GM12872 (cell line): ENCODE measurements at regions not wholly inside any gene's neighbourhood (a gene's known extent, or its start where the extent isn't known, plus 50 kb on each side); places are given as distances from the start of the nearest gene placed in this dataset.

Experiments
- TF ChIP-seq, protein P1 (sequence below): IDR thresholded peaks from 3 replicates; pipeline ENCODE4 v1.5.1; 2011; ENCODE audit warnings: low read depth, mild to moderate bottlenecking, low read length, moderate library complexity; ENCODE audit not compliant: insufficient read depth

DNA sequence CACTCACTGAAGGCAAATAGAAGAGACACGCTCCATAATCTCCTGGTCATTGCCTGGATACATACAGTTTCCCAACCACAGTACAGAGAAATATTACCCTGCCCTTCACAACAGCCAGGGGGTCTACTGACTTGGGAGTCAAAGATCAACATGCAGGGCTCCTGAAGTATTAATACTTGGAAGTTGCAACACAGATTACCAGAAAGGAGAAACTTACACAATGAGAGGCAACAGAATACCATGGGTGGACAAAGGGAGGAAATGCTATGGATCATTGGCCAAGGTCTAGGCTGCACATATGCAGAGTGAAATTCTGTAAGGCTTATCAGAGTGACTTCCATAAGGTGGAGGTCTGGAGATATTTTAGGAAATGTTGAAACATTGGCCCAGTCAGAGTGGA lies 267.9 kb upstream of the FAT3 start:
- TF ChIP-seq, protein P1, sequence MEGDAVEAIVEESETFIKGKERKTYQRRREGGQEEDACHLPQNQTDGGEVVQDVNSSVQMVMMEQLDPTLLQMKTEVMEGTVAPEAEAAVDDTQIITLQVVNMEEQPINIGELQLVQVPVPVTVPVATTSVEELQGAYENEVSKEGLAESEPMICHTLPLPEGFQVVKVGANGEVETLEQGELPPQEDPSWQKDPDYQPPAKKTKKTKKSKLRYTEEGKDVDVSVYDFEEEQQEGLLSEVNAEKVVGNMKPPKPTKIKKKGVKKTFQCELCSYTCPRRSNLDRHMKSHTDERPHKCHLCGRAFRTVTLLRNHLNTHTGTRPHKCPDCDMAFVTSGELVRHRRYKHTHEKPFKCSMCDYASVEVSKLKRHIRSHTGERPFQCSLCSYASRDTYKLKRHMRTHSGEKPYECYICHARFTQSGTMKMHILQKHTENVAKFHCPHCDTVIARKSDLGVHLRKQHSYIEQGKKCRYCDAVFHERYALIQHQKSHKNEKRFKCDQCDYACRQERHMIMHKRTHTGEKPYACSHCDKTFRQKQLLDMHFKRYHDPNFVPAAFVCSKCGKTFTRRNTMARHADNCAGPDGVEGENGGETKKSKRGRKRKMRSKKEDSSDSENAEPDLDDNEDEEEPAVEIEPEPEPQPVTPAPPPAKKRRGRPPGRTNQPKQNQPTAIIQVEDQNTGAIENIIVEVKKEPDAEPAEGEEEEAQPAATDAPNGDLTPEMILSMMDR = no peak

DNA sequence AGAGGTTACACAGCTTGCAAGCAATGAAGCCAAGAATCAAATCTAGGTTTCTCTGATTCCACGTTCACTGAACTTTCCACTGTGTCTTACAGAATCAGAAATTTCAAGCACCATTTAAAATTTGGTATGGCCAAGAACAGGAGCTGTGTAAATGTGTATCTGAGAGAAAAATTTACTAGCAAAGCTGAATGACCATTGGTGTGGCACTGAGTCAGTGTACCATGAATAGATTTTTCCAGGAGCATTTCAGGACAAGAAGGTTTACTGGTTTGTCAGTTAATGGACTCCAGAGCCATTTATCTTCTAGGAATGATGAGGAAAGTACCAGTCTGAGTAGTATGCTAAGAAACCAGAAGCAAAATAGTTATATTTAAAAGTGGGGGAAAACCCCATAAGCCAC lies 269.4 kb upstream of the FAT3 start:
- TF ChIP-seq, protein P1 = no peak

DNA sequence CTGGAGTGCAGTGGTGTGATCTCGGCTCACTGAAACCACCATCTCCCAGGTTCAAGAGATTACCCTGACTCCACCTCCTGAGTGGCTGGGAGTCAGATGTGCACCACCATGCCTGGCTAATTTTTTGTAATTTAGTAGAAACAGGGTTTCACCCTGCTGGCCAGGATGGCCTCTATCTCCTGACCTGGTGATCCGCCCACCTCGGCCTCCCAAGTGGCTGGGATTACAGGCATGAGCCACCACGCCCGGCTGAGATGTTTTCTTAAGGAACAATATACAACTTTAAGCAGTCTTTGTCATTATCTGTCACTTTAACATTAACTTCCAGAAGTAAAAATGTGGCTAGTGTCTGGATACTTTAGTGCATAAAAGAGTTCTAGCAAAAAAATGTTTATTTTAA lies 272.6 kb upstream of the FAT3 start:
- TF ChIP-seq, protein P1 = no peak

DNA sequence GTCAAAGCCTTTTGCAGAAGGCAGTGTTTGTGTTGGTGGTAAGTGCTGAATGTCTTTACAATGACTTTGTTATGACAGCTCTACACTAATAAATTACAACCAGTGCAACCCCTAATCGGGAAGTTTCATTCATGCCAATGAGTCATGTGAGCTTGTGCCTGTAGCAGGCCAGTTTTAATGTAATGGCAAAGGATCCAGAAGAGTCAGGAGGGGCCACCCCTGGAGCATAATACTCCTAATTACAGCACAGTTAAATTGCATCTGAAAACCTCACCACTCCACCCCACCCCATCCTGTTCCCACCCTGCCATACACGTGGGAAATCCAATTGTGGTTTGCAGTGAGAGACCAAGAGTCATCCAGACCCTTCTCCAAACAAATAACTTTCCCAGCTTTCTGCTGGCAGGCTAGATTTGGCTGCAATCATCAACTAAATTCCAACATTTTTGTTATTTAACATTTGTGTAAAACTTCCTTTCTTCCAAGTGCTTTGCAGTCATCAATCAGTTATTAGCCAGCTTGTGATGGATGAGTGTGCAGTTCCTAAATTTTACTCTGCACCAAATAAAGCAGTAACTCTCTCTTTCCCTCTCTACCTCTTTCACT lies 277.3 kb upstream of the FAT3 start:
- TF ChIP-seq, protein P1 = no peak

DNA sequence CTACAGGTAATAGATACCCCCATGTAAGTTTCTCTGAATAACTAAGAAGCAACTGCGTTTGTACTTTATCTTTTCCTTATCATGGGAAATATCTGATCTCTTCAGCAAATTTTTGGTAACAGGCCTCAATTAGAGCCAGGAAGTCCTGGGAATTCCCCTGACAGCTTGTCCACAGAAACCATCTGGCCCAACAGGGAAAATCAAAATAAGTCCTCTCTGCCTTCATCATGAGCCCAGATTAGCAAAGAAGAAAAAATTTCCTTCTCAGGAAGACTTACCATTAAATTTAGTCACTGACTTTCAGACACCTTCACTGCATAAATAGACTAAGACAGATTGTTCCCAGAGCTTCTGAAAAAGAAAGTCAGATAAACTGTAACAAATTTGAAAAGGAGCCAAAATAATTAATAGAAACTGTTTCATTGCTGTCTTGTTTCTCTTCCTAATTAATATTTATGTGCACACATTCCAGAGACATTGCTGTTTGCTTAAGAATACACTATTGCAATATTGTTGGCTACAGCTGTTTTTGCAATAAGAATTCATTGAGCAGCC lies 278.1 kb upstream of the FAT3 start:
- TF ChIP-seq, protein P1 = no peak

DNA sequence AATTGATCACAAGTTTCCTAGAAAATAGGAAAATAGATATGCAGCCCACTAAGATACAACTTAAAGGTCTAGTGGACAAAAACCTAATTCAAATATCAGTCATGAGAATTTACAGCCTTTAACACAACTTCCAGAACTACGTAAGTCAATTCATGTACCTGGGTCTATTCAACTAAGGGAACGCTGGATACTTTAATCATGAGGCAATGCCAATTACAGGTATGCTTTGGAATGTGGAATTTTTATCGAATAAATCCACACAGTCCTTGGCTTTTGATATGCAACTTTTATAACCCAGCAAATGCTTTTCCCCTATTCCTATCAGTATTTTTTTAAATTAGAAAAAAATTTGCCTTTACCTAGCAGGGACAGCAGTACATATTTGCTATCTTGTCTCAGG lies 289.5 kb upstream of the FAT3 start:
- TF ChIP-seq, protein P1 = no peak

DNA sequence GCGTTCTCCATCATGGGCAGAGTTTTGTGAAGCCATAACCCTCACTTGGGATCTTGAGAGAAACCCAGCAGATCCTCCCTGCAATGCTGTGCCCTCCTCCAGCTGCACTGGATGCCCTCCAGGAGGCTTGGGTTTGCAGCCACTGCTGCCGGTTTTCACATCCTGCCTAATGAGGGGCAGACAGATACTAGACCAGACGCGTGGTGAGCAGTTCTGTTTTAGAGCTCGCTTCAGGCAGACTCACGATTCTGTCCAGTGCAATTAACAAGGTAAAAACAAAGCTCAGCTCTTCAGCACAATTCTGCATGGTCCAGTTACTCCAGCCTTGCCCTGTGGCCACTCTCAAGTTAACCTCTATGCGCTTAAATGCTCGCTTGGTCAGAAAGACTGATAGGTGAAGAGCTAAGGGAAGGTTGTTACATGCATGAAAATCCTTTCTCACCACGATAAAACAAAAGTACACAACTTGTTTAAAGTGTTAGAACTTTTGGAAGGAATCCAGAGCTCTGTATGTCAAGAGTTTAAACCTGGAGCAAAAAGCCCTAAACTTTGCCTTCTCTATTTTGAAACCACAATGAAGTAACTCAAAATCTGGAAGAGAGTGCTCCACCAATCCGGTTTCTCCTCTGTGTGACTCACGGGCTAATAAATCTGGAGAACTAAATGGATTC lies 292.3 kb upstream of the FAT3 start:
- TF ChIP-seq, protein P1 = no peak
